ENCODE measurements at regions not wholly inside any gene's neighbourhood (a gene's known extent, or its start where the extent isn't known, plus 50 kb on each side); places are given as distances from the start of the nearest gene placed in this dataset.

DNA sequence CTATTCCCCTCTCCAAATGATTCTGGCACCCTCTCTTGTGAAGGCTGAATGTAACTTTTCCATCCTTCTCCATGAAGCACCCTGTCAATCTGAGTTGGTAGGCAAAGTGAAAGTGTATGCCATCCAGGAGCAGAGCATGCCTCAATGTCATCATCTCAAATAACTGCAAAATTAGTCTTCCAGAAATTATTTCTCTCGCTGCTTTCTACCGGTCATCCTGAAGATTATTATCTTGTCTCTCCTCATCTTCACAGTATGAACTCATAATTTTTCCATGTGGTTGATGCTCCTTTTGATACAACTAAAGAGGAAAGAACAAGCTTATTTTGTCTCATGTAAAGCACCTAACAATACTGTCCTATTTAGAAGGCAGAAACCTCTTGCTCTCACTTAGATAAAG is 285.5 kb upstream of the PCDH7 start:
- Histone ChIP-seq H3K4me2 (ENCODE audit: low read length) (no peak overlapping the region), H3K9me3 (ENCODE audit: low read length) (no peaks in the 10 kb centered on the region), H3K36me3 (ENCODE audit: insufficient read depth, low read length) (no peaks in the 10 kb centered on the region), H3K79me2 (replicated peaks; ENCODE audit: insufficient read depth, low read length) (no peaks in the 10 kb centered on the region), H2AFZ (ENCODE audit: low read depth, low read length) (no peak overlapping the region), H3K9ac (ENCODE audit: low read length) (no peak overlapping the region), H3K9me2 (ENCODE audit: insufficient read depth, low read length) (no peaks in the 10 kb centered on the region), H3F3A (ENCODE audit: insufficient read depth, low read length, poor library complexity, severe bottlenecking) (peaks cover 4% of the 10 kb centered on the region), H3K27ac (ENCODE audit: low read length) (peak overlapping the region; percentile 75), H4K20me1 (ENCODE audit: insufficient read depth) (no peaks in the 10 kb centered on the region), H3K4me3 (ENCODE audit: low read length) (peak overlapping the region; percentile 24), H3K27me3 (ENCODE audit: insufficient read depth, low read depth, low read length) (no peaks in the 10 kb centered on the region)
- TF ChIP-seq EP300 (conservative IDR thresholded peaks at IDR 0.05; ENCODE audit: poor library complexity, severe bottlenecking) (peak; percentile 80), CTCF (IDR thresholded peaks at IDR 0.05; ENCODE audit: poor library complexity, severe bottlenecking) (no peak), SMC3 (conservative IDR thresholded peaks at IDR 0.05; ENCODE audit: poor library complexity) (no peak), POLR2AphosphoS5 (IDR thresholded peaks at IDR 0.05) (peak; percentile 49), RAD21 (conservative IDR thresholded peaks at IDR 0.05) (no peak), REST (IDR thresholded peaks at IDR 0.05; ENCODE audit: borderline replicate concordance) (peak; percentile 91), EZH2 (IDR thresholded peaks at IDR 0.05; ENCODE audit: borderline replicate concordance, insufficient read depth, low read length, poor library complexity, severe bottlenecking) (no peak), TAF1 (IDR thresholded peaks at IDR 0.05; ENCODE audit: low read depth) (no peak), MXI1 (conservative IDR thresholded peaks at IDR 0.05; ENCODE audit: poor library complexity, severe bottlenecking) (no peak)

GRCh38 chr4:30436394-30436793 is 283.8 kb upstream of the PCDH7 start:
- Histone ChIP-seq H3K9me2 (ENCODE audit: insufficient read depth, low read length) (no peaks in the 10 kb centered on the region), H3K9me3 (ENCODE audit: low read length) (no peaks in the 10 kb centered on the region), H3K4me3 (ENCODE audit: low read length) (peak overlapping the region; percentile 3), H4K20me1 (ENCODE audit: insufficient read depth) (no peaks in the 10 kb centered on the region), H2AFZ (ENCODE audit: low read depth, low read length) (no peak overlapping the region), H3K27ac (ENCODE audit: low read length) (peak overlapping the region; percentile 75), H3F3A (ENCODE audit: insufficient read depth, low read length, poor library complexity, severe bottlenecking) (peaks cover 4% of the 10 kb centered on the region), H3K36me3 (ENCODE audit: insufficient read depth, low read length) (no peaks in the 10 kb centered on the region), H3K9ac (ENCODE audit: low read length) (no peak overlapping the region), H3K27me3 (ENCODE audit: insufficient read depth, low read depth, low read length) (no peaks in the 10 kb centered on the region), H3K4me2 (ENCODE audit: low read length) (no peak overlapping the region), H3K79me2 (replicated peaks; ENCODE audit: insufficient read depth, low read length) (no peaks in the 10 kb centered on the region)
- TF ChIP-seq RAD21 (conservative IDR thresholded peaks at IDR 0.05) (no peak), POLR2AphosphoS5 (IDR thresholded peaks at IDR 0.05) (peak; percentile 43), MXI1 (conservative IDR thresholded peaks at IDR 0.05; ENCODE audit: poor library complexity, severe bottlenecking) (no peak), REST (IDR thresholded peaks at IDR 0.05; ENCODE audit: borderline replicate concordance) (peak; percentile 73), CTCF (IDR thresholded peaks at IDR 0.05; ENCODE audit: poor library complexity, severe bottlenecking) (no peak), TAF1 (IDR thresholded peaks at IDR 0.05; ENCODE audit: low read depth) (no peak), EP300 (conservative IDR thresholded peaks at IDR 0.05; ENCODE audit: poor library complexity, severe bottlenecking) (peak; percentile 64), EZH2 (IDR thresholded peaks at IDR 0.05; ENCODE audit: borderline replicate concordance, insufficient read depth, low read length, poor library complexity, severe bottlenecking) (no peak), SMC3 (conservative IDR thresholded peaks at IDR 0.05; ENCODE audit: poor library complexity) (no peak)

All from neural cell (in vitro differentiated cells).